GM12878 (cell line): ENCODE measurements at regions not wholly inside any gene's neighbourhood (a gene's known extent, or its start where the extent isn't known, plus 50 kb on each side); places are given as distances from the start of the nearest gene placed in this dataset.

ENCODE experiments used
- ATF2 ChIP-seq: IDR thresholded peaks from 2 replicates; pipeline ENCODE4 v1.6.1; 2012; ENCODE audit warnings: low read length, inconsistent platforms
- EZH2 ChIP-seq: IDR thresholded peaks from 2 replicates; pipeline ENCODE4 v1.6.1; 2012; ENCODE audit warnings: low read depth, mild to moderate bottlenecking, control low read depth, inconsistent platforms, low read length, borderline replicate concordance; ENCODE audit not compliant: control insufficient read depth
- MAX ChIP-seq: IDR thresholded peaks from 2 replicates; pipeline ENCODE4 v1.6.1; 2012; ENCODE audit warnings: low read depth, low read length, improper control_type of control experiment
- NRF1 ChIP-seq: conservative IDR thresholded peaks from 2 replicates; pipeline ENCODE4 v1.6.1; 2011; ENCODE audit warnings: mild to moderate bottlenecking, low read depth, low read length, improper control_type of control experiment
- POLR2A ChIP-seq: IDR thresholded peaks from 2 replicates; pipeline ENCODE4 v1.6.1; 2011; ENCODE audit warnings: low read depth, mild to moderate bottlenecking, low read length

- TF ChIP-seq ATF2, result no peak
- TF ChIP-seq EZH2, result no peak
- TF ChIP-seq MAX, result no peak
- no peak for TF ChIP-seq POLR2A
- no peak for TF ChIP-seq NRF1
These were observed 474.3 kb downstream of the ATP23 start for GRCh38 chr12:58415716-58416115.
